NT2/D1 (cell line): ENCODE measurements at regions not wholly inside any gene's neighbourhood (a gene's known extent, or its start where the extent isn't known, plus 50 kb on each side); places are given as distances from the start of the nearest gene placed in this dataset.

Experiments used
- DNase-seq: peaks from one replicate; pipeline ENCODE4 v3.0.0-alpha.2; 2011; ENCODE audit warnings: low read depth, low spot score
- H3K27me3 ChIP-seq: 2 replicates; pipeline ENCODE4 v1.6.0; 2011; ENCODE audit warnings: mild to moderate bottlenecking; ENCODE audit not compliant: insufficient read length, insufficient read depth
- H3K36me3 ChIP-seq: 2 replicates; pipeline ENCODE4 v1.6.1; 2011; ENCODE audit warnings: mild to moderate bottlenecking, low read length, mixed read lengths; ENCODE audit not compliant: insufficient read depth, insufficient read length
- H3K4me1 ChIP-seq: 2 replicates; pipeline ENCODE4 v1.5.1; 2011; ENCODE audit not compliant: insufficient read depth, insufficient read length
- H3K4me3 ChIP-seq: 2 replicates; pipeline ENCODE4 v1.5.1; 2011; ENCODE audit warnings: low read depth; ENCODE audit not compliant: insufficient read length
- H3K9ac ChIP-seq: 2 replicates; pipeline ENCODE4 v1.6.0; 2011; ENCODE audit warnings: low read depth; ENCODE audit not compliant: insufficient read length
- H3K9me3 ChIP-seq: 2 replicates; pipeline ENCODE4 v1.5.1; 2011; ENCODE audit warnings: mild to moderate bottlenecking, low read length; ENCODE audit not compliant: insufficient read depth
- SUZ12 ChIP-seq: IDR thresholded peaks from 2 replicates; pipeline ENCODE4 v1.6.1; 2011; ENCODE audit not compliant: insufficient read length, insufficient read depth; ENCODE audit errors: extremely low read depth
- YY1 ChIP-seq: IDR thresholded peaks from 2 replicates; pipeline ENCODE4 v1.6.1; 2011; ENCODE audit not compliant: insufficient read length, insufficient read depth
- ZNF274 ChIP-seq: IDR thresholded peaks from 2 replicates; pipeline ENCODE4 v1.6.1; 2011; ENCODE audit warnings: mild to moderate bottlenecking, low read depth, low read length

DNA sequence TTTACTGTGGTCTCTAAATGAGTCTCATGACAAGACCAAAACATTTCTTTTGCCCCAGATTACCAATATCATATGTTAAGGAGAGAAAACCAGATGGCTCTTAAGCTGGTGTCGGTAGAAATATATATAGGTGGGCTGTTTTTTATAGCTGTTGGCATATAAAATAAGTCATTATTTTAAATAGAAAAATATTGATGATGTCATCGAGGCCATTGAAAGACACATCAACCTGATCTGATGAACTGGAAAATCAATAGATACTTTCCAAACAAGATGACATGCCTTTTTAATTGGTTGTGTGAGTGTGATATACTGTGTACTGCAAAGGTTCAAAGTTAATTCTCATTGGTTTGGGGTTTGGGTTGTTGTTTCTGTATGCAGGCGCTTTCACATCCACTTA lies 617.3 kb downstream of the CCDC171 start:
- TF ChIP-seq YY1, result no peak
- TF ChIP-seq ZNF274, result no peak
- no peak for TF ChIP-seq SUZ12

DNA sequence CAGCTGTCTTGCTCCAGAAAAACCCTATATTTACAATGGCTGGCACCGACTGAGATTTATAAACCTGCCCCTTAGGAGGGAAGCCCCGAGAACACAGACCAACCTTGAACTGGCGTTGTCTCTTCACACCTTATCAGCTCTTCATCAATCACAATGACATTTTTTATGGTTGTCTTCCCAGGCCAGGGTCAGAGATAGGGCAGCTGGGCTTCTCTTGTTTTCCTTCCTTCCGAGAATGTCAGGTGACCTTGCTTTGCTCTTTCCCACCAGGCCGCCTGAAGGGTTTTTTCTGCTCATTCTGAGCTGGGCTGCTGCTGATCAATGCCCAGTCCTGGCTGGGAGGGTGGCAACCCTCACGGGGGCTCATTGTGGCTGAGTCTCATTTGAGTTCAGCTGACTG lies 619.1 kb downstream of the CCDC171 start:
- Histone ChIP-seq H3K4me1 (no peaks in the 10 kb centered on the region), H3K9me3 (no peaks in the 10 kb centered on the region), H3K4me3 (no peak overlapping the region), H3K27me3 (no peaks in the 10 kb centered on the region), H3K9ac (no peak overlapping the region), H3K36me3 (no peaks in the 10 kb centered on the region)
- no peak for DNase-seq
- no peak for TF ChIP-seq SUZ12
- TF ChIP-seq ZNF274, result no peak
- TF ChIP-seq YY1, result no peak

More for the DNA sequence above, 617.3 kb downstream of the CCDC171 start:
- Histone ChIP-seq H3K4me3 (no peak overlapping the region), H3K36me3 (no peaks in the 10 kb centered on the region), H3K27me3 (no peaks in the 10 kb centered on the region), H3K9me3 (no peaks in the 10 kb centered on the region), H3K4me1 (no peaks in the 10 kb centered on the region), H3K9ac (no peak overlapping the region)
- no peak for DNase-seq

DNA sequence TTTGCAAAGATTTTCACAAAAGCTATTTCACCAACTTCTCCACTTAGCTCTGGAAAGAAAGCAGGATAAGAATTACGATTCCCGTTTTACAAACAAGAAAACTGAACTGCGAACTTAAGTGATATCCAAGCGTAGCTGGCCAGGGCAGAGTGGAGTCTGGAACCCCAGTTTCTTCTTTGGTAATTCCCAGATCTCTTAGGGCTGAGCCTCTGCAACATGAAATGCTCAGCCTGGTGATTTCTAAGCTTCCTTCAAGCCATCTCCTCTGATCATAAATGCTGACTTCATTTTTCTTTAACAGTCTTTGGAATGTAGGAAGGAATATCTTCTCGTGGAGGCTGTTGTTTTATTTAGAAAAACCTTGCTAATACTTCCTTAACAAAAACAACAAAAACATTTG lies 620.0 kb downstream of the CCDC171 start:
- Histone ChIP-seq H3K36me3 (no peaks in the 10 kb centered on the region), H3K9me3 (no peaks in the 10 kb centered on the region)

DNA sequence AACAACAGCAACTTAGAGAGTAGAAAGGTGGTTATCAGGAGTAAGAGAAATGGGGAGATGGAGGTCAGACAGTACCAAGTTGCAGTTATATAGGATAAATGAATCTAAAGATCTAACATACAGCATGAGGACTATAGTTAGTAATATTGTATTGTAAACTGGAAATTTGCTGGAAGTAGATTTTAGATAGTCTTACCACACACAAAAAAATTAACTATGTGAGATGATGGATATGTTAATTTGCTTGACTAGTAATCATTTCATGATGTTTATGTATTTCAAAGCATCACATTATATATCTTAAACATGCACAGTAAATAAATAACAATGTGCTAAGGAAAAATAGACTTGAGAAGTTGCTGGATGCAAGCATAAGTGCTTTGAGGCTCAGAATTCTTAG lies 622.1 kb downstream of the CCDC171 start:
- Histone ChIP-seq H3K9ac (no peak overlapping the region), H3K9me3 (no peaks in the 10 kb centered on the region), H3K36me3 (no peaks in the 10 kb centered on the region), H3K27me3 (no peaks in the 10 kb centered on the region), H3K4me1 (no peaks in the 10 kb centered on the region), H3K4me3 (no peak overlapping the region)
- TF ChIP-seq ZNF274 (no peak), SUZ12 (no peak), YY1 (no peak)
- DNase-seq, result no peak

More for the DNA sequence above, 620.0 kb downstream of the CCDC171 start:
- Histone ChIP-seq H3K9ac (no peak overlapping the region), H3K27me3 (no peaks in the 10 kb centered on the region), H3K4me3 (no peak overlapping the region), H3K4me1 (no peaks in the 10 kb centered on the region)
- no peak for DNase-seq
- no peak for TF ChIP-seq YY1
- TF ChIP-seq SUZ12, result no peak
- no peak for TF ChIP-seq ZNF274

DNA sequence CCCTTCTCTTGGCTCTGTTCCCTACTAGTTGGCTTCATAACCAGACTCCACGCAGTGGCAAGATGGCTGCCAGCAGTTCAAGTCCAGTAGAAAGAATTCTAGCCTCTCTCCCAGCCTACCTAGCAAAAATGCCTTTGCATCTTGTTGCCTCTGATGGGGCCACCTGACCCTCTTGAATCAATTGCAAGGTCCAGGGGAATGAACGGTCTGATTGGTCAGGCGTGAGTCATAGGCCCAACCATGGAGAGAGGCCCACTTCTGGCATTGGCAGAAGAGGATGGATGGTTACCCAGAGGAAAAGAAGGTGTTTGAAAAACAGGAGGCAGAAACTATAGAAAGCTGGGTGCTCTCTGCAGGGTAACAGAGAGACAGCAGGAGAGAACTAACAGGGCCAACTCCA lies 622.6 kb downstream of the CCDC171 start:
- Histone ChIP-seq H3K4me1 (no peaks in the 10 kb centered on the region), H3K4me3 (no peak overlapping the region), H3K9me3 (no peaks in the 10 kb centered on the region), H3K27me3 (no peaks in the 10 kb centered on the region), H3K9ac (no peak overlapping the region), H3K36me3 (no peaks in the 10 kb centered on the region)
- no peak for DNase-seq
- TF ChIP-seq ZNF274, result no peak
- TF ChIP-seq YY1, result no peak
- no peak for TF ChIP-seq SUZ12

DNA sequence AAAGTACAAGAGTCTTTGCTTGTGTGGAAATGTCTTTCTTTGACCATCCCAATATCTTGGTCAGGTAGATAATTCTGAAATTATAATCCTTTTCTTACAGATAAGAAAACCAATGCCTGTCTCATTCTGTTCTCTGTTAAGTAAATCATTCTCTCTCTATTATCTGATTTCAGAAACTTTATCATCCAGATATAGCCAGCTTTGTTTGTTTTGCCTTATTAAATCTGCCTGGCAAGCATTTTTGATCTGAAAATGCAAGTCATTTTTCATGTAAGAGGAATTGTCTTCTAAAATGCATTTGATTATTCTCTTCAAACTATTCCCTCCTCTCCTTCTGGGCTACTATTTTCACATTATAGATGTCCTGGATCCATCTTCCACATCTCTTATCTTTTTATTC lies 625.5 kb downstream of the CCDC171 start:
- no peaks in the 10 kb centered on the region for H3K27me3 ChIP-seq
- no peak for DNase-seq
- TF ChIP-seq YY1, result no peak
- no peak for TF ChIP-seq SUZ12
- TF ChIP-seq ZNF274, result no peak
- no peak overlapping the region for H3K4me3 ChIP-seq
- no peaks in the 10 kb centered on the region for H3K9me3 ChIP-seq
- H3K9ac ChIP-seq, result no peak overlapping the region
- H3K4me1 ChIP-seq, result no peaks in the 10 kb centered on the region
- H3K36me3 ChIP-seq, result no peaks in the 10 kb centered on the region

DNA sequence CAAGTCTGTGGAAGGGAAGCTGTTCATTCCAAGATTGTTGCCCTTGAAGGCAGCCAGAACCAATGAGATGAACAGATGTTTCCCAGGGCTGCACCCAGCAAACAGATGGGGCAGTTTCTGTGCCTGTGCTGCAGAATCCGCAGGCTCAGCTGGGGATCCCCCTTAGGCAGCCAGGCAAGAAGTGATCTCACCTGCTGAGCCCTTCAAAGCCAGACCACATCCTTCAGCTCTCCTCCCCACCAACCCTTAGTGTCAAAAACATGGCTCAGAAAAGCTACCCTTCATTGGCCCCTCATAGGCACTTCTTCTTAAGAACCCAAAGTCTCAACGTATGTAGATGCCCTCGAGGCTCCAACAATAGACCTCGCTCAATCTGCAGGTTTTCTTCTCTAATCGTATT lies 626.7 kb downstream of the CCDC171 start:
- H3K4me1 ChIP-seq, result no peaks in the 10 kb centered on the region
- TF ChIP-seq ZNF274, result no peak
- no peak for TF ChIP-seq SUZ12
- TF ChIP-seq YY1, result no peak
- H3K4me3 ChIP-seq, result no peak overlapping the region
- DNase-seq, result no peak
- H3K27me3 ChIP-seq, result no peaks in the 10 kb centered on the region
- no peaks in the 10 kb centered on the region for H3K9me3 ChIP-seq
- no peaks in the 10 kb centered on the region for H3K36me3 ChIP-seq
- H3K9ac ChIP-seq, result no peak overlapping the region
